Liver (tissue), 7 donors: ENCODE measurements at regions not wholly inside any gene's neighbourhood (a gene's known extent, or its start where the extent isn't known, plus 50 kb on each side); places are given as distances from the start of the nearest gene placed in this dataset.

Source experiments
- DNase-seq: peaks from one replicate; pipeline ENCODE4 v3.0.0-alpha.2; 2017; ENCODE audit warnings: low spot score
- H3K27ac ChIP-seq, 2 donors: one replicate each; pipeline ENCODE4 v1.7.0; 2013; ENCODE audit warnings: inconsistent platforms in 2 of 2, low read length in 2 of 2, control low read depth in 1 of 2, low read depth in 1 of 2, mild to moderate bottlenecking in 1 of 2
- H3K27me3 ChIP-seq, 4 donors: one replicate each; pipeline versions ENCODE4 v1.6.1 to v1.7.0; 2013; ENCODE audit warnings: low read length in 3 of 4, inconsistent platforms in 1 of 4, mild to moderate bottlenecking in 1 of 4, moderate library complexity in 1 of 4; ENCODE audit not compliant: control insufficient read depth in 4 of 4, insufficient read depth in 4 of 4
- H3K36me3 ChIP-seq, 4 donors: one replicate each; pipeline versions ENCODE4 v1.6.1 to v1.7.0; 2013; ENCODE audit warnings: low read length in 3 of 4, mild to moderate bottlenecking in 3 of 4, low read depth in 1 of 4, moderate library complexity in 1 of 4; ENCODE audit not compliant: control insufficient read depth in 4 of 4, insufficient read depth in 3 of 4
- H3K4me1 ChIP-seq, 4 donors: one replicate each; pipeline versions ENCODE4 v1.6.1 to v1.7.0; 2013; ENCODE audit warnings: low read length in 3 of 4, mild to moderate bottlenecking in 3 of 4, moderate library complexity in 1 of 4; ENCODE audit not compliant: control insufficient read depth in 4 of 4, insufficient read depth in 4 of 4
- H3K4me3 ChIP-seq, 3 donors: one replicate each; pipeline versions ENCODE4 v1.6.1 to v1.7.0; 2013; ENCODE audit warnings: low read length in 3 of 3, control low read depth in 1 of 3, low read depth in 1 of 3, mild to moderate bottlenecking in 1 of 3
- H3K9ac ChIP-seq, 2 donors: one replicate each; pipeline ENCODE4 v1.7.0; 2013; ENCODE audit warnings: low read length in 2 of 2, mild to moderate bottlenecking in 2 of 2, moderate library complexity in 2 of 2, control low read depth in 1 of 2, low read depth in 1 of 2
- H3K9me3 ChIP-seq, 4 donors: one replicate each; pipeline versions ENCODE4 v1.6.1 to v1.7.0; 2013; ENCODE audit warnings: low read length in 3 of 4; ENCODE audit not compliant: control insufficient read depth in 4 of 4
- FOXA1 ChIP-seq: IDR thresholded peaks from 2 replicates; pipeline ENCODE4 v1.6.1; 2016; ENCODE audit warnings: antibody characterized with exemption
- FOXA2 ChIP-seq: IDR thresholded peaks from 2 replicates; pipeline ENCODE4 v1.6.1; 2016; ENCODE audit warnings: antibody characterized with exemption
- GABPA ChIP-seq, 2 donors: IDR thresholded peaks in 1 of 2; conservative IDR thresholded peaks in 1 of 2; 2 replicates each; pipeline ENCODE4 v1.6.1; 2016; ENCODE audit warnings: antibody characterized with exemption in 2 of 2, mild to moderate bottlenecking in 1 of 2, moderate library complexity in 1 of 2
- HNF4A ChIP-seq, 2 donors: conservative IDR thresholded peaks; 2 replicates each; pipeline ENCODE4 v1.6.1; 2016; ENCODE audit warnings: antibody characterized with exemption in 2 of 2, mild to moderate bottlenecking in 2 of 2
- NR2F2 ChIP-seq: IDR thresholded peaks from 2 replicates; pipeline ENCODE4 v1.6.1; 2016; ENCODE audit warnings: antibody characterized with exemption
- REST ChIP-seq: IDR thresholded peaks from 2 replicates; pipeline ENCODE4 v1.6.1; 2016; ENCODE audit warnings: antibody characterized with exemption, mild to moderate bottlenecking
- RXRA ChIP-seq, 2 donors: IDR thresholded peaks; 2 replicates each; pipeline ENCODE4 v1.6.1; 2017 to 2018; ENCODE audit warnings: antibody characterized with exemption in 2 of 2, mild to moderate bottlenecking in 1 of 2
- SP1 ChIP-seq: IDR thresholded peaks from 2 replicates; pipeline ENCODE4 v1.6.1; 2018; ENCODE audit warnings: antibody characterized with exemption, mild to moderate bottlenecking
- TAF1 ChIP-seq: conservative IDR thresholded peaks from 2 replicates; pipeline ENCODE4 v1.6.1; 2016; ENCODE audit warnings: antibody characterized with exemption, mild to moderate bottlenecking
- YY1 ChIP-seq: IDR thresholded peaks from 2 replicates; pipeline ENCODE4 v1.6.1; 2016; ENCODE audit warnings: antibody characterized with exemption, mild to moderate bottlenecking
- WGBS: extraction: QIAGEN DNeasy Blood & Tissue Kit; methylation state at CpG from one replicate; pipeline ENCODE4 v1.1.7; 2013; 5-methylcytosine and 5-hydroxymethylcytosine counted together
- donor health status: healthy.
- donor health status: healthy.
- donor health status: healthy.
- donor health status: healthy.

GRCh38 chr3:170740726-170741591, 129.0 kb downstream of the RPL22L1 start:
- Histone ChIP-seq H3K4me1 (no peaks in the 10 kb centered on the region), H3K9ac (no peak overlapping the region), H3K27me3 (no peaks in the 10 kb centered on the region), H3K9me3 (no peaks in the 10 kb centered on the region), H3K4me3 (no peak overlapping the region), H3K36me3 (no peaks in the 10 kb centered on the region), H3K27ac (no peak overlapping the region)
- DNase-seq, result no peak
- WGBS, result 66% methylated on average over 10 of the region's 10 CpGs
- TF ChIP-seq REST, result no peak
- no peak for TF ChIP-seq HNF4A (conservative IDR thresholded peaks at IDR 0.05)

GRCh38 chr3:170740285-170740684, 129.7 kb downstream of the RPL22L1 start:
- WGBS, result 90% methylated on average over 3 of the region's 3 CpGs
- no peaks in the 10 kb centered on the region for H3K36me3 ChIP-seq
- DNase-seq, result no peak
- H3K9me3 ChIP-seq, result no peaks in the 10 kb centered on the region
- no peak overlapping the region for H3K27ac ChIP-seq
- H3K9ac ChIP-seq, result no peak overlapping the region
- no peak overlapping the region for H3K4me3 ChIP-seq
- H3K27me3 ChIP-seq, result no peaks in the 10 kb centered on the region
- H3K4me1 ChIP-seq, result no peaks in the 10 kb centered on the region
- TF ChIP-seq FOXA1 (no peak), RXRA (IDR thresholded peaks at IDR 0.05) (no peak), GABPA (IDR thresholded peaks at IDR 0.05 in 1 of 2, conservative IDR thresholded peaks at IDR 0.05 in 1 of 2) (no peak), NR2F2 (no peak), SP1 (no peak), REST (no peak), YY1 (no peak), FOXA2 (no peak), TAF1 (no peak)
